Lower leg skin (tissue), 4 donors: ENCODE measurements at regions not wholly inside any gene's neighbourhood (a gene's known extent, or its start where the extent isn't known, plus 50 kb on each side); places are given as distances from the start of the nearest gene placed in this dataset.

Source experiments
- DNase-seq, 2 donors: peaks; one replicate each; pipeline ENCODE4 v3.0.0-alpha.2; 2019; ENCODE audit warnings: low spot score in 2 of 2
- H3K4me3 ChIP-seq: fragments of 200-600 bp; sonication (generic); 2 replicates; pipeline ENCODE4 v1.5.1; 2017; ENCODE audit warnings: mild to moderate bottlenecking, low read depth; ENCODE audit not compliant: poor library complexity, severe bottlenecking
- CTCF ChIP-seq, 3 donors: fragments of 450-650 bp; IDR thresholded peaks; one replicate each; pipeline ENCODE4 v1.5.1; 2016; ENCODE audit warnings: antibody characterized with exemption in 3 of 3, mild to moderate bottlenecking in 3 of 3, moderate library complexity in 2 of 3
- POLR2A ChIP-seq, 2 donors: fragments of 450-650 bp; IDR thresholded peaks; one replicate each; pipeline ENCODE4 v1.6.1; 2016 to 2017; ENCODE audit warnings: antibody characterized with exemption in 2 of 2, mild to moderate bottlenecking in 1 of 2, moderate library complexity in 1 of 2
- WGBS, 2 donors: methylation state at CpG; one replicate each; pipeline ENCODE4 v1.1.5; 2018; 5-methylcytosine and 5-hydroxymethylcytosine counted together
- intact Hi-C: fragments of 100-400 bp; cut with DNase I; formaldehyde crosslinking; loops from one replicate; pipeline ENCODE4 v1.15.0; 2023; ENCODE audit warnings: low total_unique reads

- no peak for DNase-seq
- TF ChIP-seq CTCF (IDR thresholded peaks at IDR 0.05), result no peak
- H3K4me3 ChIP-seq, result no peak overlapping the region
- intact Hi-C loops, result no loop called here
Measured at GRCh38 chr14:26252176-26252575, 345.7 kb downstream of the NOVA1 start.

- 65 to 76% methylated on average over 1 of the region's 1 CpG for WGBS, 2 donors
- no peak overlapping the region for H3K4me3 ChIP-seq
- intact Hi-C loops, result no loop called here
Measured at GRCh38 chr14:26233118-26233517, 364.7 kb downstream of the NOVA1 start.

GRCh38 chr14:26218861-26219260 lies 379.0 kb downstream of the NOVA1 start:
- WGBS, 2 donors, result 52 to 58% methylated on average over 2 of the region's 2 CpGs
- no peak overlapping the region for H3K4me3 ChIP-seq
- intact Hi-C loops, result no loop called here
- TF ChIP-seq POLR2A (IDR thresholded peaks at IDR 0.05) (no peak), CTCF (IDR thresholded peaks at IDR 0.05) (no peak)
- DNase-seq, result no peak

More at GRCh38 chr14:26233118-26233517, 364.7 kb downstream of the NOVA1 start:
- no peak for DNase-seq
- TF ChIP-seq CTCF (IDR thresholded peaks at IDR 0.05) (no peak), POLR2A (IDR thresholded peaks at IDR 0.05) (no peak)

DNA sequence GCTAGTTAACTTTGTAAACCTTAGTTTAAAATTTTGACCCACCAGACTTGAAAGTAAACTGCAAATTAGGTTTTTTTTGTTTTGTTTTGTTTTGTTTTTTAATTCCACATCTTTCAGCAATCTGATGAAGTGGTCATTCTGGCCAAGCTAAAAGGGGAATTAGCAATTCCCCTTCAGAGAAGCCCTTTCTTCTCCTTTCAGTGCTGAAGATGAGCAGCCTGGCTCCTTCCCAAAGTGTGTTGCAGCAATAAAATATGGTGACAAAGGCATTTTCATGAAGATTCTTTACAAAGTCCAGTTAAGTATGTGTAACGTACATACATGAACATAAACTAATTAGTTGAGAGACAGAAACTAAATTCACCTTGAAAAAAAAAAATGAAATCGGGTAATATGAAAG lies 380.1 kb downstream of the NOVA1 start:
- no peak overlapping the region for H3K4me3 ChIP-seq
- intact Hi-C loops, result no loop called here
- no peak for DNase-seq
- no peak for TF ChIP-seq POLR2A (IDR thresholded peaks at IDR 0.05)
- no peak for TF ChIP-seq CTCF (IDR thresholded peaks at IDR 0.05)
- WGBS, 2 donors, result 64 to 67% methylated on average over 2 of the region's 2 CpGs

DNA sequence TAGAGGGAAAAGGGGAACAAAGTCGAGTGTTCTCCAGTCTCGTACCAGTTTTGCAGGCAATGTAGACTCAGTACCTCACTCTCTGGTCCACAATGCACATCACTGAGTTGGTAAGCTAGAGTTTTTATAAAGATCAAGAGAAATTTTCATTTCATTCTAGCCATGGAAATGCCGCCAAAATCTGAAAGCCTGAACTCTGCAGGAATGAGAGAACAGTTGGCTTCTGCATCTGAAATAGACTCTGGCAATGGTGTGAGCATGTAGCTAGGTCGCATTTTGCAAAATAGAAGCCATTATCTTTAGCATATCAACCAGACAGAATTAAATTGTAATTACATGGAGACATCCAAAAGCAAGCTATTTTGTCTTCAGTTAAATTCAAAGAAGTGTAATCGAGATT lies 381.0 kb downstream of the NOVA1 start:
- no peak overlapping the region for H3K4me3 ChIP-seq
- TF ChIP-seq CTCF (IDR thresholded peaks at IDR 0.05), result no peak
- TF ChIP-seq POLR2A (IDR thresholded peaks at IDR 0.05), result no peak
- 70% methylated on average over 5 of the region's 5 CpGs for WGBS, 2 donors
- DNase-seq, result no peak
- intact Hi-C loops, result no loop called here

DNA sequence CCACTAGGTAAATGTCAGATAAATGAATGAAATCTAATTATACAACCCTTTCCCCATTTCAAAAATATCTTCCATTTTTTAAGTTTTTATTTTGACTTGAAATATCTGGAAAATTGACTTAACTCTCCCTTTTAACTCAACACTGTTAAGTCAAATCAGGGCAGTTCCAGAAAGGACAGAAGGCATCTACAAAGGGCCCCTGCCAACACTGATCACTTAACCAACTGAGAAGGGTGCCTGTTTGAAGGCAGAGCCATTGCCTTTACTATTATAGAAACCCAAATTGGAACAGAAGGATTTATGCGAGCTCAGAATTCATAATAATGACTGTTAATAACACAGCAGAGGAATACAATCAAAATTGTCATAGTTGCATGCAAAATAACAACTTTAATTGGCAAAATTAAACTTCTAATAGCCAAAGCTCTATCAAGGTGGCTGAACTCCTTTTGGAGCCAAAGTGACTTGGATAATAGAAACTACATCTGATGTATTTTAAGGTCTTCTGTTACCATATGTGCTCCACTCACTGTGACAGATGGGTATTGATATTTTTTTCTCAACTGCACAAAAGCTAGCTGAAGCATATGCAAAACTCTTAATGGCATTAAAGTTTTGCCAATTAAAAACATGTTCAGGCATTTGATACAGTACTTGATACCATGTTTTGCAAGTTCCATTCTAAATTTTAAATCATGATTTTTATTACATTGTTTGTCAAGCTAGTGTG lies 383.8 kb downstream of the NOVA1 start:
- intact Hi-C loops, result no loop called here
- no peak for DNase-seq
- no peak for TF ChIP-seq CTCF (IDR thresholded peaks at IDR 0.05)
- TF ChIP-seq POLR2A (IDR thresholded peaks at IDR 0.05), result no peak
- no peak overlapping the region for H3K4me3 ChIP-seq
- 81 to 89% methylated on average over 1 of the region's 1 CpG for WGBS, 2 donors
